ENCODE measurements at regions not wholly inside any gene's neighbourhood (a gene's known extent, or its start where the extent isn't known, plus 50 kb on each side); places are given as distances from the start of the nearest gene placed in this dataset.
"Not testable (repeated sequence)": the region's sequence is repeated elsewhere in the genome, so short reads cannot be mapped to it uniquely, and the experiment has no call there.

DNA sequence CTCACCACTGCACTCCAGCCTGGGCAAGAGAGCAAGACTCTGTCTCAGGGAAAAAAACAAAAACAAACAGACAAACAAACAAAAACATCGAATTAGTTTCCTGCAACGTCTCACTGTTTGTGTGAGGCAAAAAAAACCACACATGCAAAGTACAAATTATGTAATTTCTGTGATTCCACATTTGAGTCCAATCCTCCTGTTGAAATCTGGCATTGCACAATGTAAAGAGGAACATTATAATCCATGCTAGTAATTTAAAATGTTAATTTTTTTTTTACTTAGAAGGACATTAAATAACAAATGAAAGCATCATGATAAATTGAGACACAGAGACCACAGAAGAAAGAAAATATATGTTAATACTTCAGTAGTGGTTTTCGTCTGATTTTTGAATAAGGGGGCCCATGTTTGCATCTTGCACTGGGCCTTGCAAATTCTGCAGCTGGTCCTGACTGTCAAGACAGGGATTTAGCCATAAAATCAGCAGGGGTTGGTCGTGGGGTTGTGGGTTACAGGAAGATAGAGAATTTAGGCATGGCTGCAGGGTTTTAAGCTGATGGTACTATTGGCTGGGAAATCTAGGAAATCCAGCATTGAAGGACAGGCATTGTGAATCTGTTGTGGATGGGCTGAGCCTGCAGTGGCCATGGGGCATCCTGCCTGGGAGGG, 102.6 kb upstream of the ALDH3B2 start:
- TF ChIP-seq, protein P1, sequence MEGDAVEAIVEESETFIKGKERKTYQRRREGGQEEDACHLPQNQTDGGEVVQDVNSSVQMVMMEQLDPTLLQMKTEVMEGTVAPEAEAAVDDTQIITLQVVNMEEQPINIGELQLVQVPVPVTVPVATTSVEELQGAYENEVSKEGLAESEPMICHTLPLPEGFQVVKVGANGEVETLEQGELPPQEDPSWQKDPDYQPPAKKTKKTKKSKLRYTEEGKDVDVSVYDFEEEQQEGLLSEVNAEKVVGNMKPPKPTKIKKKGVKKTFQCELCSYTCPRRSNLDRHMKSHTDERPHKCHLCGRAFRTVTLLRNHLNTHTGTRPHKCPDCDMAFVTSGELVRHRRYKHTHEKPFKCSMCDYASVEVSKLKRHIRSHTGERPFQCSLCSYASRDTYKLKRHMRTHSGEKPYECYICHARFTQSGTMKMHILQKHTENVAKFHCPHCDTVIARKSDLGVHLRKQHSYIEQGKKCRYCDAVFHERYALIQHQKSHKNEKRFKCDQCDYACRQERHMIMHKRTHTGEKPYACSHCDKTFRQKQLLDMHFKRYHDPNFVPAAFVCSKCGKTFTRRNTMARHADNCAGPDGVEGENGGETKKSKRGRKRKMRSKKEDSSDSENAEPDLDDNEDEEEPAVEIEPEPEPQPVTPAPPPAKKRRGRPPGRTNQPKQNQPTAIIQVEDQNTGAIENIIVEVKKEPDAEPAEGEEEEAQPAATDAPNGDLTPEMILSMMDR (IDR thresholded peaks at IDR 0.05; ENCODE audit: low read depth, low read length), result no peak
- no peak for DNase-seq (ENCODE audit: low read depth, low spot score)
- Histone ChIP-seq H3K27me3 (ENCODE audit: control insufficient read depth, insufficient read depth, low read length) (peaks cover 3% of the 10 kb centered on the region), H3K27ac (ENCODE audit: low read depth, low read length) (no peak overlapping the region), H3K4me3 (ENCODE audit: low read depth, low read length) (no peak overlapping the region), H3K9me3 (ENCODE audit: control insufficient read depth, insufficient read depth, low read length) (no peaks in the 10 kb centered on the region)
- ChIA-PET POLR2A (no interaction called here), CTCF (no interaction called here)

DNA sequence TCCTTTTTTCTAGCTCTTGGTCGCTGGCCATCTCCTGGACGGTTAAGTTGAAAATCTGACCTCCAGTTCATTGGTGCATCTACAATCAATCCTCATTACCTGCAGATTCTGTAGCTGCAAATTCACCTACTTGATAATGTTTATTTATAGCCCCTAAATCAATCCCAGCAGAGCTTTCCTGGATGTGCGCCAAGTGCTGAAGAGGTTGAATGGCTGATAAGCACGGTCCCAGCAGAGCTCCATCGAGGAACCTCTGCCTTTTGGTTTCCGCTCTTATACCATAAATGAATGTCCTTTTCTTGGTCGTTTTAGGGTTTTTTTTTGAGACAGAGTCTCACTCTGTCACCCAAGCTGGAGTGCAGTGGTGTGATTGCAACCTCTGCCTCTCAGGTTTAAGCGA, 99.8 kb upstream of the ALDH3B2 start:
- CTCF ChIA-PET; H3K27ac ChIP-seq (ENCODE audit: low read depth, low read length); H3K9me3 ChIP-seq (ENCODE audit: control insufficient read depth, insufficient read depth, low read length); H3K4me3 ChIP-seq (ENCODE audit: low read depth, low read length); DNase-seq (ENCODE audit: low read depth, low spot score); H3K27me3 ChIP-seq (ENCODE audit: control insufficient read depth, insufficient read depth, low read length); POLR2A ChIA-PET: not testable (repeated sequence)

DNA sequence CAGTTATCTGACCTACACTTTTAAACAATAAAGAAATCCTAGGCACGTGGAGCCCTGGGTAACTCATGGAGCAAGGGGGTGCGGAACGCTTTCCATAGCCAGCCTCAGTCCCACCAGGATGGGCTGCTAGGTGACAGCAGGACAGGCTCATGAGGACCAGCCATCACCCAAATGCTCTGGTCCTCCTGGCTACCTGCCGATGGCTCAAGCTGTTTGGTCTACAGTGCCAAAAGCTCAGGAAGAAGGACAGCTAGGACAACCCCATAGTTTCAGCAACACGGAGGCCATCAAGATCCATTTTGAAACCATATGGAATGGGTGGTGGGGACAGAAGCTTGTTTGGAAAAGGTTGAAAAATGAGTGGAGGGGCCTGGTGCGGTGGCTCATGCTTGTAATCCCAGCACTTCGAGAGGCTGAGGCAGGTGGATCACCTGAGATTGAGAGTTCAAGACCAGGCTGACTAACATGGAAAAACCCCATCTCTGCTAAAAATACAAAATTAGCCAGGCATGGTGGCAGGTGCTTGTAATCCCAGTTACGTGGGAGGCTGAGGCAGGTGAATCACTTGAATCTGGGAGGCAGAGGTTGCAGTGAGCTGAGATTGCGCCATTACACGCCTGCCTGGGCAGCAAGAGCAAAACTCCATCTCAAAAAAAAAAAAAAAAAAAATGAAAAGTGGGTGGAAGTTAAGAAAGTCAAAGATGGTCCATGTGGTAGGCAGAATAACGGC, 93.7 kb upstream of the ALDH3B2 start:
- H3K27me3 ChIP-seq (ENCODE audit: control insufficient read depth, insufficient read depth, low read length); H3K9me3 ChIP-seq (ENCODE audit: control insufficient read depth, insufficient read depth, low read length); POLR2A ChIA-PET; H3K27ac ChIP-seq (ENCODE audit: low read depth, low read length); DNase-seq (ENCODE audit: low read depth, low spot score); H3K4me3 ChIP-seq (ENCODE audit: low read depth, low read length): not testable (repeated sequence)
- CTCF ChIA-PET, result interaction anchor here (0.7 kb wide), 1 partner anchor 226 kb away, joined by 3 read pairs; no protein-coding TSS in a partner anchor

DNA sequence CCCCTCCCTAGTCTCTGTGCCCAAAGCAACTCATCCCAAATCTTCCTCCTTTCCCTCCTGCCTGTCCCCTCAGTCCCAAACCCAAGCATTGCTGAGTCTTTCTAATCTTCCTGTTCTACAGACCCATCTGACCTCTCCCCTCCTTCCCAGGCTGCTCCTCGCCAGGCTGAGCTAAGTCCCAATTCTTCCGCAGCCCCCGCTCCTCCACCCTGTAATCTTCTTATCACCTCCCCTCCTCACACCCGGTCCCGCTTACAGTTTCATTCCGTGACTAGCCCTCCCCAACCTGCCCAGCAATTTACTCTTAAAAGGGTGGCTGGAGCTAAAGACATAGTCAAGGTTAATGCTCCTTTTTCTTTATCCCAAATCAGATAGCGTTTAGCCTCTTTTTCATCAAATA, 86.8 kb upstream of the ALDH3B2 start:
- H3K4me3 ChIP-seq (ENCODE audit: low read depth, low read length); CTCF ChIA-PET; POLR2A ChIA-PET; H3K27ac ChIP-seq (ENCODE audit: low read depth, low read length); DNase-seq (ENCODE audit: low read depth, low spot score); H3K9me3 ChIP-seq (ENCODE audit: control insufficient read depth, insufficient read depth, low read length): not testable (repeated sequence)
- H3K27me3 ChIP-seq (ENCODE audit: control insufficient read depth, insufficient read depth, low read length), result peaks cover 14% of the 10 kb centered on the region

DNA sequence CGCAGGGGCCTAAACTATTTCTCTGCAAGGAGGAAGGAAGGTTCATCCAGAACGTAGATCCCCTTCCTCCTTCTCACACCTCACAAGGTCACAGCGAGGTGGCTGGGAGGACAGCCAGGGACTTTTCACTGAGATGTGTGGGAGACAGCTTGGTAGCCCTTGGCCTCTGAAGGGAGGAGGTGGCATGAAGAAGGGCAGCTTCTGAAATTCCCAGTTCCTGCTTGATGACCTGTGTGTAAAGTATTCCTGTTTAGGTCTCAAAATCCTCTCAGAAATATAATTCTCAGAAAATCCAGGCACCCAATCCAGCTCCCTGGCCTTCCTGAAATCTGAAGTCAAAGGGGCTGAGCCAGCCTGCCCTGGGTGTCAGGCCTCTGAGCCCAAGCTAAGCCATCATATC, 84.9 kb upstream of the ALDH3B2 start:
- POLR2A ChIA-PET; H3K9me3 ChIP-seq (ENCODE audit: control insufficient read depth, insufficient read depth, low read length); H3K4me3 ChIP-seq (ENCODE audit: low read depth, low read length); CTCF ChIA-PET; H3K27ac ChIP-seq (ENCODE audit: low read depth, low read length); DNase-seq (ENCODE audit: low read depth, low spot score): not testable (repeated sequence)
- H3K27me3 ChIP-seq (ENCODE audit: control insufficient read depth, insufficient read depth, low read length), result peaks cover 16% of the 10 kb centered on the region

DNA sequence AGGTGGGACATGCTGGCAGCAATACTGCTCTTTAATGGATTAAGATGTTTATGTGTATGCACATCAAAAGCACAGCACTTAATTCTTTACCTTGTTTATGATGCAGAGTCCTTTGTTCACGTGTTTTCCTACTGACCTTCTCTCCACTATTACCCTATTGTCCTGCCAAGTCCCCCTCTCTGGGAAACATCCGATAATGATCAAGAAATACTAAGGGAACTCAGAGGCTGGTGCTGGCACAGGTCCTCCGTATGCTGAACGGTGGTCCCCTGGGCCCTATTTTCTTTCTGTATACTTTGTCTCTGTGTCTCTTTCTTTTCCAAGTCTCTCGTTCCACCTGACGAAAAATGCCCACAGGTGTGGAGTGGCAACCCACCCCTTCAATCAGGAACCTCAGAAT, 84.0 kb upstream of the ALDH3B2 start:
- H3K9me3 ChIP-seq (ENCODE audit: control insufficient read depth, insufficient read depth, low read length); H3K27ac ChIP-seq (ENCODE audit: low read depth, low read length); POLR2A ChIA-PET; DNase-seq (ENCODE audit: low read depth, low spot score); H3K4me3 ChIP-seq (ENCODE audit: low read depth, low read length); CTCF ChIA-PET: not testable (repeated sequence)
- peaks cover 16% of the 10 kb centered on the region for H3K27me3 ChIP-seq (ENCODE audit: control insufficient read depth, insufficient read depth, low read length)

DNA sequence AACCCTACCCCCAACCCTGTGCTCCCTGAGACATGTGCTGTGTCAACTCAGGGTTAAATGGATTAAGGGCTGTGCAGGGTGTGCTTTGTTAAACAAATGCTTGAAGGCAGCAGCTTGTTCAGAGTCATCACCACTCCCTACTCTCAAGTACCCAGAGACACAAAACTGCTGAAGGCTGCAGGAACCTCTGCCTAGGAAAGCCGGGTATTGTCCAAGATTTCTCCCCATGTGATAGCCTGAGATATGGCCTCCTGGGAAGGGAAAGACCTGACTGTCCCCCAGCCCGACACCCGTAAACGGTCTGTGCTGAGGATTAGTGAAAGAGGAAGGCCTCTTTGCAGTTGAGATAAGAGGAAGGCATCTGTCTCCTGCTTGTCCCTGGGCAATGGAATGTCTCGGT, 83.6 kb upstream of the ALDH3B2 start:
- H3K4me3 ChIP-seq (ENCODE audit: low read depth, low read length); H3K9me3 ChIP-seq (ENCODE audit: control insufficient read depth, insufficient read depth, low read length); POLR2A ChIA-PET; CTCF ChIA-PET; H3K27ac ChIP-seq (ENCODE audit: low read depth, low read length); DNase-seq (ENCODE audit: low read depth, low spot score): not testable (repeated sequence)
- H3K27me3 ChIP-seq (ENCODE audit: control insufficient read depth, insufficient read depth, low read length), result peaks cover 16% of the 10 kb centered on the region

DNA sequence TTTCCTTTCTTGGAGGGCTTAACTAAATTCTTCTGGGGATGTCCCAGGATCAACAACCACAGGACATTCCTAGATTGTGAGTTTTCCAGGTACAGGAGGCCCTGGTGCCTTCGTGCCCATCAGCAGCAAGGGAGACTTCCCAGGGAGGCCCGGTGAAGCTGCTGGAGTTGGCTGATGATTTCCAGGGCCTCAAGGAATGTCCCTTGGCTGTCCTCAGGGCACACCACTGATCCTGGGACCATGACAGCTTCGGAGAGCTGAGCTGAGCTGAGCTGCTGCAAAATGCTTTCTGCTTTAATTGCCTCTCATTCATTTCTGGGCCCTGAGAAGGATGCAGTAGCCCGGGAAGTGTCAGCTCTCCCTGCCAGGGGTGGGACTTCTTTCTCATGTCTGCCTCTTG, 79.4 kb upstream of the ALDH3B2 start:
- DNase-seq (ENCODE audit: low read depth, low spot score); H3K27me3 ChIP-seq (ENCODE audit: control insufficient read depth, insufficient read depth, low read length); CTCF ChIA-PET; H3K4me3 ChIP-seq (ENCODE audit: low read depth, low read length); H3K9me3 ChIP-seq (ENCODE audit: control insufficient read depth, insufficient read depth, low read length); POLR2A ChIA-PET; H3K27ac ChIP-seq (ENCODE audit: low read depth, low read length): not testable (repeated sequence)

Data from AG04450 (cell line).